Nephron (organoid): ENCODE measurements at regions not wholly inside any gene's neighbourhood (a gene's known extent, or its start where the extent isn't known, plus 50 kb on each side); places are given as distances from the start of the nearest gene placed in this dataset.

Experiments used
- H3K27ac Mint-ChIP-seq, 3 experiments: 2 replicates each; pipeline ENCODE4 v1.8.0; 2020; ENCODE audit warnings: mixed read lengths in 3 of 3, mild to moderate bottlenecking in 2 of 3, moderate library complexity in 1 of 3
- H3K27me3 Mint-ChIP-seq: 2 replicates; pipeline ENCODE4 v1.8.0; 2021; ENCODE audit warnings: low read depth, mild to moderate bottlenecking, moderate library complexity, mixed read lengths
- H3K36me3 Mint-ChIP-seq: 2 replicates; pipeline ENCODE4 v1.8.0; 2020; ENCODE audit warnings: low read depth, mixed read lengths
- H3K4me1 Mint-ChIP-seq: 2 replicates; pipeline ENCODE4 v1.8.0; 2020; ENCODE audit warnings: mixed read lengths
- H3K4me3 Mint-ChIP-seq, 3 experiments: 2 replicates each; pipeline ENCODE4 v1.8.0; 2020; ENCODE audit warnings: mild to moderate bottlenecking in 3 of 3, mixed read lengths in 3 of 3, moderate library complexity in 2 of 3
- H3K9me3 Mint-ChIP-seq: 2 replicates; pipeline ENCODE4 v1.8.0; 2020; ENCODE audit warnings: mixed read lengths
- TF ChIP-seq, protein P1 (sequence below), 3 experiments: fragments of 200-600 bp; sonication (generic); IDR thresholded peaks; one replicate each; pipeline ENCODE4 v1.5.0; 2021; ENCODE audit warnings: antibody characterized with exemption in 3 of 3; ENCODE audit not compliant: unreplicated experiment in 3 of 3

DNA sequence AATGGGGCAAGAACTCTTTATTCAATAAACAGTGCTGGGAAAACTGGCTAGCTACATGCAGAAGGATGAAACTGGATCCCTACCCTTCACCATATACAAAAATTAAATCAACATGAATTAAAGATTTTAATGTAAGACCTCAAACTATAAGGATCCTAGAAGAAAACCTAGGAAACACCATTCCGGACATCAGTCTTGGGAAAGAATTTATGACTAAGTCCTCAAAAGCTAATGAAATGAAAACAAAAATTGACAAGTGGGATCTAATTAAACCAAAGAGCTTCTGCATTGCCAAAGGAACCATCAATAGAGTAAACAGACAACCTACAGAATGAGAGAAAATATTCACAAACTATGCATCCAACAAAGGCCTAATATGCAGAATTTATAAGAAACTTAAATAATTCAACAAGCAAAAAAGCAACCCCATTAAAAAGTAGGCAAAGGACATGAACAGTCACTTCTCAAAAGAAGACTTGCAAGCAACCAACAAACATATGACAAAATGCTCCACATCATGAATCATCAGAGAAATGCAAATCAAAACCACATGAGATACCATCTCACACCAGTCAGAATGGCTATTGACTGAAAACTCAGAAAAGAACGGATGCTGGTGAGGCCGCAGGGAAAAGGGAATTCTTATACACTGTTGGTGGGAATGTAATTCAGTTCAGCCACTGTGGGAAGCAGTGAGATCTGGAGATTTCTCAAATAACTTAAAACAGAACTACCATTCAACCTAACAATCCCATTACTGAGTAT, 104.3 kb upstream of the MAP3K1 start:
- Mint-ChIP-seq H3K27ac (no peak overlapping the region), H3K27me3 (no peaks in the 10 kb centered on the region), H3K4me1 (no peaks in the 10 kb centered on the region), H3K9me3 (peaks cover 6% of the 10 kb centered on the region), H3K4me3 (no peak overlapping the region), H3K36me3 (no peaks in the 10 kb centered on the region)
- TF ChIP-seq, protein P1, sequence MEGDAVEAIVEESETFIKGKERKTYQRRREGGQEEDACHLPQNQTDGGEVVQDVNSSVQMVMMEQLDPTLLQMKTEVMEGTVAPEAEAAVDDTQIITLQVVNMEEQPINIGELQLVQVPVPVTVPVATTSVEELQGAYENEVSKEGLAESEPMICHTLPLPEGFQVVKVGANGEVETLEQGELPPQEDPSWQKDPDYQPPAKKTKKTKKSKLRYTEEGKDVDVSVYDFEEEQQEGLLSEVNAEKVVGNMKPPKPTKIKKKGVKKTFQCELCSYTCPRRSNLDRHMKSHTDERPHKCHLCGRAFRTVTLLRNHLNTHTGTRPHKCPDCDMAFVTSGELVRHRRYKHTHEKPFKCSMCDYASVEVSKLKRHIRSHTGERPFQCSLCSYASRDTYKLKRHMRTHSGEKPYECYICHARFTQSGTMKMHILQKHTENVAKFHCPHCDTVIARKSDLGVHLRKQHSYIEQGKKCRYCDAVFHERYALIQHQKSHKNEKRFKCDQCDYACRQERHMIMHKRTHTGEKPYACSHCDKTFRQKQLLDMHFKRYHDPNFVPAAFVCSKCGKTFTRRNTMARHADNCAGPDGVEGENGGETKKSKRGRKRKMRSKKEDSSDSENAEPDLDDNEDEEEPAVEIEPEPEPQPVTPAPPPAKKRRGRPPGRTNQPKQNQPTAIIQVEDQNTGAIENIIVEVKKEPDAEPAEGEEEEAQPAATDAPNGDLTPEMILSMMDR (IDR thresholded peaks at IDR 0.05; ENCODE audit: unreplicated experiment in 3 of 3), result no peak

DNA sequence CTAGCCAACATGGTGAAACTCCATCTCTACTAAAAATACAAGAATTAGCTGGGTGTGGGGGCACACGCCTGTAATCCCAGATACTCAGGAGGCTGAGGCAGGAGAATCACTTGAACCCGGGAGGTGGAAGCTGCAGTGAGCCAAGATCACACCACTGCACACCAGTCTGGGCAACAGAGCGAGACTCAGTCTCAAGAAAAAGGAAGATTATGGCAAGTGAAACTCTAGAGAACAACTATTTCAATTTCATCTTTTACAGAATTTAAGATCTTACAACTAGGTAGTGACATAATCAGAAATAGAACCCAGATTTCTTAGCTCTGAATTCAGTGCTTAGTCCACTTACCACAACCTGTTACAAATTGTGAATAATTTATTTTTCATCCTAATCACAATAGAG, 108.8 kb upstream of the MAP3K1 start:
- Mint-ChIP-seq H3K9me3 (peaks cover 6% of the 10 kb centered on the region), H3K4me3 (no peak overlapping the region), H3K27me3 (no peaks in the 10 kb centered on the region), H3K36me3 (no peaks in the 10 kb centered on the region), H3K27ac (no peak overlapping the region), H3K4me1 (peaks cover 11% of the 10 kb centered on the region)
- TF ChIP-seq, protein P1 (IDR thresholded peaks at IDR 0.05; ENCODE audit: unreplicated experiment in 3 of 3), result no peak

GRCh38 chr5:56705217-56705616, 110.1 kb upstream of the MAP3K1 start:
- TF ChIP-seq, protein P1 (IDR thresholded peaks at IDR 0.05; ENCODE audit: unreplicated experiment in 3 of 3), result no peak
- no peak overlapping the region for H3K4me3 Mint-ChIP-seq
- H3K36me3 Mint-ChIP-seq, result no peaks in the 10 kb centered on the region
- H3K27ac Mint-ChIP-seq, result peak overlapping the region in 1 of 3 experiments; percentile 0
- peaks cover 19% of the 10 kb centered on the region for H3K4me1 Mint-ChIP-seq
- peaks cover 6% of the 10 kb centered on the region for H3K9me3 Mint-ChIP-seq
- no peaks in the 10 kb centered on the region for H3K27me3 Mint-ChIP-seq

GRCh38 chr5:56703952-56704351, 111.4 kb upstream of the MAP3K1 start:
- peaks cover 30% of the 10 kb centered on the region for H3K4me1 Mint-ChIP-seq
- H3K4me3 Mint-ChIP-seq, result no peak overlapping the region
- H3K36me3 Mint-ChIP-seq, result no peaks in the 10 kb centered on the region
- H3K27me3 Mint-ChIP-seq, result no peaks in the 10 kb centered on the region
- peak overlapping the region in 1 of 3 experiments; percentile 58 for H3K27ac Mint-ChIP-seq
- H3K9me3 Mint-ChIP-seq, result no peaks in the 10 kb centered on the region
- TF ChIP-seq, protein P1 (IDR thresholded peaks at IDR 0.05; ENCODE audit: unreplicated experiment in 3 of 3), result no peak

- Mint-ChIP-seq H3K27ac (no peak overlapping the region), H3K9me3 (no peaks in the 10 kb centered on the region), H3K27me3 (no peaks in the 10 kb centered on the region), H3K4me3 (no peak overlapping the region), H3K36me3 (no peaks in the 10 kb centered on the region), H3K4me1 (peaks cover 52% of the 10 kb centered on the region)
- TF ChIP-seq, protein P1 (IDR thresholded peaks at IDR 0.05; ENCODE audit: unreplicated experiment in 3 of 3), result no peak
Measured at GRCh38 chr5:56700711-56701110, 114.6 kb upstream of the MAP3K1 start.

DNA sequence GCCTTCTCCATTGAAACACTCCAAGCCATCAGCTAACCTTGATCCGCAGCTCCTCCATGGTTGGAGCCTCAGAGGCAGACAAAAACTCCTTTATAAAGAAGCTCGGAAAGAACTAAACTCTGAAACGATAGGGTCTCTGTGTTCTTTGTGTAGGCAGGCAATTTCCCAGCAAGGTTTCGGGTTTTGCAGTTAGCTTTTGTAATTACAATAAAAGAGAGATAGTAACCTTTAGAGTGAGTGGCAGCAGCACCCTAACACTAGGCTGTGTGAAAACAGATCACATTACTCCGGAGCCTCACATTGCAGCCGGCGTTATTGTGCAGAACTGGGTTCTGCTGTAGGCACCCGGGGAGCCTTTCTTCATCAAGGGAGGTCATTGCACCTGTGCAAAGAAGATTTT, 115.8 kb upstream of the MAP3K1 start:
- TF ChIP-seq, protein P1 (IDR thresholded peaks at IDR 0.05; ENCODE audit: unreplicated experiment in 3 of 3), result no peak
- peaks cover 57% of the 10 kb centered on the region for H3K4me1 Mint-ChIP-seq
- no peaks in the 10 kb centered on the region for H3K36me3 Mint-ChIP-seq
- no peaks in the 10 kb centered on the region for H3K9me3 Mint-ChIP-seq
- peak overlapping the region in 1 of 3 experiments; percentile 17 for H3K4me3 Mint-ChIP-seq
- H3K27me3 Mint-ChIP-seq, result no peaks in the 10 kb centered on the region
- H3K27ac Mint-ChIP-seq, result peak overlapping the region in 2 of 3 experiments; percentile 53 to 77
